HG02938 (cell line): ENCODE measurements at regions not wholly inside any gene's neighbourhood (a gene's known extent, or its start where the extent isn't known, plus 50 kb on each side); places are given as distances from the start of the nearest gene placed in this dataset.
"Not testable (repeated sequence)": the region's sequence is repeated elsewhere in the genome, so short reads cannot be mapped to it uniquely, and the experiment has no call there.

ENCODE experiments used
- ATAC-seq: cut with Tn5 transposase; IDR thresholded peaks from one replicate; pipeline ENCODE4 v1.9.1; 2021; ENCODE audit warnings: mild to moderate bottlenecking, moderate library complexity; ENCODE audit not compliant: unreplicated experiment

- ATAC-seq = no peak
Measured at GRCh38 chr13:82467626-82468025, 1414.6 kb downstream of the SLITRK1 start.

- not testable (repeated sequence) for ATAC-seq
Measured at GRCh38 chr13:82459575-82459974, 1422.7 kb downstream of the SLITRK1 start.

- ATAC-seq = no peak
Measured at GRCh38 chr13:82458169-82458568, 1424.1 kb downstream of the SLITRK1 start.

DNA sequence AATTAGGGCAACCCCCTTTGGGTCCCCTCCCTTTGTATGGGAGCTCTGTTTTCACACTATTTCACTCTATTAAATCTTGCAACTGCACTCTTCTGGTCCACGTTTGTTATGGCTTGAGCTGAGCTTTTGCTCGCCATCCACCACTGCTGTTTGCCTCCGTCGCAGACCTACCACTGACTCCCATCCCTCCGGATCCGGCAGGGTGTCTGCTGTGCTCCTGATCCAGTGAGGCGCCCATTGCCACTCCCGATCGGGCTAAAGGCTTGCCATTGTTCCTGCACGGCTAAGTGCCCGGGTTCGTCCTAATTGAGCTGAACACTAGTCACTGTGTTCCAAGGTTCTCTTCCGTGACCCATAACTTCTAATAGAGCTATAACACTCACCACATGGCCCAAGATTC, 1424.7 kb downstream of the SLITRK1 start:
- not testable (repeated sequence) for ATAC-seq

DNA sequence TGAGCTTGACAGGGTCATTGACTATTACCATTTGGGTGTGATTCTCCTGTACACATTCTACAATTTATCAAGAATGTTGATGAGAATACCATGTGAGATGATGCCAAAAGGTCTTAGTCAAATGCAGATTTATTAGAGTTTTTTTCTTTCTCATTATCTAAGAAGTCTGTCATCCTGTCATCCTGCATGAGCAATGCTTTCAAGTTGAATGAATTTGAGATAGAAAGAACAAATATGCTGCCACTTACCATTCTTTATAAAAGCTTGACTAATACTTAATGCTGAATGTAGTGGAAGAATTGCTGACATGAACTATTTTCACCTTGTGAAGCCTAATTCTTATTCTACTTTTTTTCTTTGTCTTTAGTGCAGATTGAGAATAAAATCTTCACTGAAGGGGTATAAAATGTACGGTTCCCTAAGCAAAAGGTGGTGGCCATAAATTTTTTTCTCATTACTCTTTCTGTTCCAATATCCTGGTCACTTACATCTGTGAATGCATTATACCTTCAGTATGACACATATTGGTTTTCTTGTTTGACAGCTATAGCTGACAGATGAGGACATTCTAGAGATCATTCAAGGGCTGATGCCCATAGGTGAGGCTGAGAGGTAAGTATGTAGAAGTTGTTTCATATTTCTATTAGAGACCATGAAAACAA, 1434.7 kb downstream of the SLITRK1 start:
- no peak for ATAC-seq

DNA sequence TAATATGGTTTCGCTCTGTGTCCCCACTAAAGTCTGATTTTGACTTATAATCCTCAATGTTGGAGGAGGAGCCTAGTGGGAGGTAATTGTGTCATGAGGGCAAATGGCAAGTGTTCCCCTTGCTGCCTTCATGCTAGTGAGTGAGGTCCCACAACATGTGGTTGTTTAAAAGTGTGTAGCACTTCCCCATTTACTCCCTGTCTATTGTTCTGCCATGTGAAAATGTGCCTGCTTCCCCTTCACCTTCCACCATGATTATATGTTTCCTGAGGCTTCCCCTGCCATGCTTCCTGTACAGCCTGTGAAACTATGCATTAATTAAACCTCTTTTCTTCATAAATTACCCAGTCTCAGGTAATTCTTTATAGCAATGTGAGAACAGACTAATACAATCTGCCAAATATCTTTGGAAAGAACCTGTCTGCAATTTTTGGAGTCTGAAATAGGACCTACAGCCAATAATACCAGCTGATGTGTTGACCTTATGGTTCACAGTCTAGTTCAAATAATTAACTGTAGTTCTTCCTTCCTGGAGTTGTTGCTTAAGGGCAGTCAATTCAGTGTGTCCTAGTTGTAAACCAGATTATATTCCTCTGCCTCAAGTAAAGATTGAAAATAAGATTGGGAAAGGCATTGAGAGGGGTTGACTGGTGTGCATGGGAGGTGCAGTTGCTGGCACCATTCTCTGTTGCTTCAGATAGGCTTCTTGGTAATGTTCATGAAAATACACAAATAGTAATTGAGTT, 1442.9 kb downstream of the SLITRK1 start:
- ATAC-seq = no peak

DNA sequence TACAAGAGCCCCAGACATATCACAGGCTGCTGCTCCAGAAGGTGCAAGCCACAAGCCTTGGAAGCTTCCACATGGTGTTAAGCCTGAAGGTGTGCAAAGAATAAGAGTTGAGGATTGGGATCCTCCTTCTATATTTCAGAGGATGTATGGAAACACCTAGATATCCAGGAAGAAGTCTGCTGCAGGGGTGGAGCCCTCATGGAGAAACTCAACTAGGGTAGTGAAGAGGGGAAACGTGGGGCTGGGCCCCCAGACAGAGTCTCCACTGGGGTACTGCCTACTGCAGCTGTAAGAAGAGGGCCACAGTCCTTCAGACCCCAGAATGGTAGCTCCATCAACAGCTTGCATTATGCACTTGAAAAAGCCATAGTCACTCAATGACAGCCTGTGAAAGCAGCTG, 1444.0 kb downstream of the SLITRK1 start:
- ATAC-seq = no peak

- ATAC-seq = no peak
Measured at GRCh38 chr13:82436099-82436585, 1446.1 kb downstream of the SLITRK1 start.

DNA sequence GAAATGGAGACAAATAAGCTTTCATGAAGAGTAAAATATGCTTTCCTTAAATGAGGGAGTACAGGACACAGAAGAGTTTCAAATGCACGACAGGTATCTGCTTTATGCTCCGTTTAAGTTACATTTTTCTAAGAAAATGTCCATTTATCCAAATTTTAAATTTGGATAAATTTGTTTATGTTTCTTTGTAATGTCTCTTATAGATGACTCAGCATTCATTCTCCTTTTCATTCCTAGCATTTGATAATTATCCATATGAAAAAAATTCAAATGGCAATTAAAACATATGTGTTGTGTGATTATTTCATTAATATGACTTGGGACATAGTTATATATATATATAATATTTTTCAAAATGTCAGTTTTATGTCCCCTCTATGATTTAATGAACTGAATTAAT, 1449.3 kb downstream of the SLITRK1 start:
- no peak for ATAC-seq

GRCh38 chr13:82412749-82413148, 1469.5 kb downstream of the SLITRK1 start:
- no peak for ATAC-seq

- ATAC-seq = no peak
Measured at GRCh38 chr13:82407321-82407720, 1475.0 kb downstream of the SLITRK1 start.

DNA sequence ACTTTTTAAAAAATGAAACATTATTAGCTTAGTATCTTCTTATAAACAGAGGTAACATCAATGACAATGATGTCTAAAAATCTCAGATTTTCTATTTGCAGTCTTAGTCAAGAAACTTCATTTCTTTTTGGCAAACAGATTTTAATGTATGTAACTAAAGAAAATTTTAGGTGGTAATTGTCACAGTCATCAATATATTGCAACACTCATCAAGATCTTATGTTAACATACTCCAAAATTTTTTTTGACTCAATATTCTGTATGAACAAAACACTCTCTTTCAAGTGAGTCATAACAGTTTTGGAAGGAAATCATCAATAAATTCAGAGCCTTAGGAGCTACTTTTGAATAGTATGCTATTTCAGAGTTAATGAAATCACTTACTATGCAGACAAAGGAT, 1507.6 kb downstream of the SLITRK1 start:
- ATAC-seq = no peak

DNA sequence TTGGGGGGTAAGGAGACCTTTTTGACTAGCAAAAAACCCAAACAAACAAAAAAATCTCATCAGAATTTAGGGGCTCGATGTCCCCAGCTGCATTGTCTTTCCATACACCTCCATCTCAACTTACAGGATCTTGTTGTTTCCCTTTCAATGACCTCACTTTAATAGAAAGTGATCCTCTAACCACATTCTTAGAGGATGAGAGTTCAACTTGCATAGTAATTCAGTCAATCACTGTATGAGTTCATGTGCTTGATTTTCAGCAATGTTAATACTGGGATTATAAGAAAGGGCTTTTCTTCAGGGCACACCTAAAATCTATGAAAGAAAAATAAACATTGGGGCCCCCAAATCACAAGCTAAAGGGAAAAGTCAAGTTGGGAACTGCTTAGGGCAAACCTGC, 1512.0 kb downstream of the SLITRK1 start:
- ATAC-seq = no peak

- ATAC-seq = no peak
Measured at GRCh38 chr13:82364525-82364924, 1517.7 kb downstream of the SLITRK1 start.

GRCh38 chr13:82358284-82358683, 1524.0 kb downstream of the SLITRK1 start:
- no peak for ATAC-seq

DNA sequence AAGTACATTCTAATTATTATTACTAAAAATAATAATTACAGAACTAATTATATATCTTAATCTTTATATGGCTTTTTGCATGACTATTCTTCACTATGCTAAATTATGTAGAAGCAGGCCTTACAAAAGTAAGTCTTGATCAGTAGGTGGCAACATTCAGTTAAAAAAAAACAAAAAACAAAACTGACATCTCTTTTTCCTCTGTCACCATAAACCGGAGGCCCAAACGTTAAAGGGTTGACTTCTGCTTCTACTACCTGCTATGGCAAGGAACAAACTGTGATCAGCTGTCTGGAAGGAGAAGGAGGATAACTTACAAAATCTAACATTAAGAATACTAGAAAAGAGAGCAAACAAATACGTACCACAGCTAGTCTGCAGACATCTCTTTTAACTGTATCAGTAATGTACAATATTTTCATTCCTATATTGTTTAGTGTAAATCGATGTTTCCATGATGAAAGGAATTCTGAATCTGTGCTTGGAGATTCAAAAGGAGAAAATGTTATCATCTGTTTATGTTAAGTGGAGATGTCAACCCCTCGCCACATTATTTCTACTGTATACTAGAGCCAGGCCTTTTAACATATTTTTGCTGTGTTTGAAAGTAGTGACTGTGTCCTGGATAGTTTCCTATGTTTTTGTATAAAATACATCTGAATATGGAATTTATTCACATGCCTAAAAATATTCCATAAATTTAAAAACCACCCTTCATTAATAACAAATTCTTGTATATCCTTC, 1525.4 kb downstream of the SLITRK1 start:
- no peak for ATAC-seq

DNA sequence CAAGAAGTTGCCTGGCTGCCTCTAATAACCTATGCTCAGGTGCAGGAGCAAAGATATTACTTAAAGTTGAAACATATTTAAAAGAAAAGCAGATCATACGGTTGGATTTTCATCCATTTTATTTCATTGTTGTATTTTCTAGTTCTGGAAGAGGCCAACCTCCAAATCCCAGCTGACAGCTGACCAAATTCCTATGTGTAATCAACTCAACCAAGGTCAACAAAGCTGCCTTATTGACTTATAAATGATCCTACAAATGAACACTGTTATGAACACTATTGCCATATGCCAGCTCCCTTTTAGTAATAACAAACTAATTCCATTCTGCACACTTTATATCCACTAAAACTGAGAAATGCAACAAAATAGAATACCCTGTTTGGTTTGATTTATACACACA, 1537.4 kb downstream of the SLITRK1 start:
- no peak for ATAC-seq

GRCh38 chr13:82341116-82341515, 1541.2 kb downstream of the SLITRK1 start:
- ATAC-seq = no peak

GRCh38 chr13:82330499-82330898, 1551.8 kb downstream of the SLITRK1 start:
- no peak for ATAC-seq

GRCh38 chr13:82323101-82323500, 1559.2 kb downstream of the SLITRK1 start:
- no peak for ATAC-seq

GRCh38 chr13:82305588-82305987, 1576.7 kb downstream of the SLITRK1 start:
- no peak for ATAC-seq

DNA sequence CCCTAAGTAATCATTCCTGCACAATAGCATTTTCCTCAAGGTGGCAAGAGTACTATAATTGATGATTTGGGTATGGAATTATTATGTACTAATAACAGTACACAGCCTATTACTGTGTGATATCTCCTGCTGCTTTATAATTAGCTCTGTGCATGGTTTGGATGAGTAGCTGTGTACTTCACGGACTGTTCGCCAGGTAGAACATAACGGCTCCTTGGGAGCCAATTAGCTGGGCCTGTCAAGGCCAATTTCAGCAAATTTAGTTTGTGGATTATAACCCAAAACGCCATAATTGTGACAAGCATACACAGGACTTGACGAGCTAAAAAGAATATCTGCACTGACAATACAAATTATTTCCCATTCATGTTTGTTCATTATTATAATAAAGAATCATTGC, 1584.2 kb downstream of the SLITRK1 start:
- no peak for ATAC-seq
